Sigmoid colon (tissue), 4 donors: ENCODE measurements at regions not wholly inside any gene's neighbourhood (a gene's known extent, or its start where the extent isn't known, plus 50 kb on each side); places are given as distances from the start of the nearest gene placed in this dataset.

Experiments used
- CTCF ChIP-seq, 4 experiments: fragments of 450-650 bp in 3 of 4; fragments of 200-600 bp in 1 of 4; IDR thresholded peaks; one replicate each; pipeline ENCODE4 v1.5.1; 2016 to 2019; ENCODE audit warnings: antibody characterized with exemption in 4 of 4, mild to moderate bottlenecking in 3 of 4, moderate library complexity in 2 of 4
- EP300 ChIP-seq, 4 donors: sonication (generic); formaldehyde crosslinking; IDR thresholded peaks; one replicate each; pipeline ENCODE4 v1.6.1; 2017; ENCODE audit warnings: antibody characterized with exemption in 4 of 4
- POLR2A ChIP-seq, 2 donors: fragments of 450-650 bp; IDR thresholded peaks; one replicate each; pipeline ENCODE4 v1.6.1; 2016; ENCODE audit warnings: antibody characterized with exemption in 2 of 2, mild to moderate bottlenecking in 2 of 2, moderate library complexity in 2 of 2
- POLR2AphosphoS5 ChIP-seq, 4 donors: sonication (generic); formaldehyde crosslinking; IDR thresholded peaks; one replicate each; pipeline ENCODE4 v1.6.1; 2017; ENCODE audit warnings: antibody characterized with exemption in 4 of 4

GRCh38 chr15:99906311-99906710 is 173.1 kb upstream of the LYSMD4 start:
- TF ChIP-seq CTCF (IDR thresholded peaks at IDR 0.05), result no peak
- no peak for TF ChIP-seq POLR2A (IDR thresholded peaks at IDR 0.05)
- TF ChIP-seq POLR2AphosphoS5 (IDR thresholded peaks at IDR 0.05), result no peak
- TF ChIP-seq EP300 (IDR thresholded peaks at IDR 0.05), result no peak
